ENCODE measurements at regions not wholly inside any gene's neighbourhood (a gene's known extent, or its start where the extent isn't known, plus 50 kb on each side); places are given as distances from the start of the nearest gene placed in this dataset.

DNA sequence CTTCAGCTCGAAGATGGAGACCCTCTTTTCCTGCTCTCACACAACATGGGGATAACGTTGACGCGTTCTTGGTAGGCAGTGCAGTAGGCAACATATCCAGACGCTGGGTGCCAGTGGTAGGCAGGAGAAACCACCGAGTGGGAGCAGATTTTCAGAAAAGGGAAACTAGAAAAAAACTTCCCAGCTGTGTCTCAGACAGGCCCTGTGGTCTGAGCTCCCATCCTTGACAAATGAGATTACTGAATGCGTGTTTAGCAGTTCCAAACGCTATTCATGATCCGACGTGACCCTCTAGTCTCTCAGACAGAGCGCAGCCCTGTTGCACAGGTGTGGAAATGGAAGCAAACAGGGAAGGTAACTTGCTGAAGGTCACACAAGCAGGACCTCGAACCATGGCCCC is 83.9 kb upstream of the DUSP22 start:
- no peak for DNase-seq (ENCODE audit: low read depth in 4 of 4, low spot score in 2 of 4)

DNA sequence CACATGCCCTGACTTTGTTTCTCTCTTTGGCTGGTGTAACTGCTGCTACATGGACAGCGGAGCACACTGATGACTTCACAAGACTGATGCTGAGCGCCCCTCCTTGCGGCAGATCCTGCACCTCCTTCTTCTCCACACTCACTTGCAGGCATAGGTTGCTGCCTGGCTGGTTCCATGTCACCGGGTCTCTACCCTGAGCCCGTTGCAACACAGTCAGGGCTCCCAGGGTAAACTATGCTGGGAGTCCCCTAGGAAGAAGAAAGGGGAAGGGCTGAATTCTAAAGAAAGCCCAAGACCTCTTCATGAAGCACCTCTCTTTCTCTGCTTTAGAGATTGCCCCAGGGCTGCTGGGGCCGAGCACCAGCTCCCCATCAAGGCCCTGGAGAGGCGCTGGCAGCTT is 83.3 kb upstream of the DUSP22 start:
- no peak for DNase-seq (ENCODE audit: low read depth in 4 of 4, low spot score in 2 of 4)

DNA sequence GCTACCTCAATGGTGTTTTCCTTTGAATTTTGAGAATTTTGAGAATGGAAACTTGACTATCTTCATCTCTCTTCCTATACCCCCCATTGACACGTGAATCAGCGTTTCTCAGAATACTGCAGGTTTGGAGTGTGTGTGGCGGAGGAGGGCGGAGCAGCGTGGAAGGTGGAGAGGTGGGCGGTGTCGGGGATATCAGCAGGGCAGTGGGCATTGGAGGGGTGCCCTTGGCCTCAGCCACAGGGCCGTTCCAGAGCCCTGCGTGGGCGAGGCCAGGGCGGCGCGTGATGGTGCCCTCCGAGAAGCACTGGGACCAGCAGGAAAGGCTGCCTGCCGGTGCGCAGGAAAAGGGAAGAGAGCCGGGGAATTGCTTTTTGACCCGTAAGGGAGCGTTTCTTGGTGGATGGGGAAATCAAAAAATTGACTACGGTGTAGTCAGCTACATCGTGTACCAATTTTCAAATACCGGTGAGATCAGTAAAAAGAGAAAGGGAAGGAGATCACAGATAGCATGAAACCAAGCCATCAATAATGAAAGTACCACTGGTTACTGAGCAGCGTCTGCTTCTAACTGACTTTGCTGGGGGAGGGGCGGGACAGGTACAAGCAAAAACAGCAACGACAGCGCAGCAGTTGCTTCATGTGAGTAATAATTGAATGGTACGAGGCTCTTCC is 82.7 kb upstream of the DUSP22 start:
- DNase-seq (ENCODE audit: low read depth in 4 of 4, low spot score in 2 of 4), result no peak

DNA sequence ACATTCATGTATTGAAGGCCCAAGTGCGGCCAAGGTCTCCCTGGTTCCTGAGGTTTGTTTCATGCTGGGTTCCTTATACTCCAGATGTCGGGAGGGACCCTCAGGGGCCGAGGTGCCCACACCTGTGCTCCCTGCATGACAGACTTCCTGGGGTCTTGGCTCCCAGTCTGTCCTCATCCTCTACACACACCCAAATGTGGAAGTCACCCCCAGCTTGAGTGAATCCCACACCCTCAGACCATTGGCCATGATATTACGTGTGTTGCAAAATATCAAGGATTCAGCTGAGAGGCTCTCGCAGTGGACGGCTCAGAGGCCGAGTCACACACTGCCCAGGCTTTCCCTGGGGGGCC is 82.2 kb upstream of the DUSP22 start:
- DNase-seq (ENCODE audit: low read depth in 4 of 4, low spot score in 2 of 4), result no peak

DNA sequence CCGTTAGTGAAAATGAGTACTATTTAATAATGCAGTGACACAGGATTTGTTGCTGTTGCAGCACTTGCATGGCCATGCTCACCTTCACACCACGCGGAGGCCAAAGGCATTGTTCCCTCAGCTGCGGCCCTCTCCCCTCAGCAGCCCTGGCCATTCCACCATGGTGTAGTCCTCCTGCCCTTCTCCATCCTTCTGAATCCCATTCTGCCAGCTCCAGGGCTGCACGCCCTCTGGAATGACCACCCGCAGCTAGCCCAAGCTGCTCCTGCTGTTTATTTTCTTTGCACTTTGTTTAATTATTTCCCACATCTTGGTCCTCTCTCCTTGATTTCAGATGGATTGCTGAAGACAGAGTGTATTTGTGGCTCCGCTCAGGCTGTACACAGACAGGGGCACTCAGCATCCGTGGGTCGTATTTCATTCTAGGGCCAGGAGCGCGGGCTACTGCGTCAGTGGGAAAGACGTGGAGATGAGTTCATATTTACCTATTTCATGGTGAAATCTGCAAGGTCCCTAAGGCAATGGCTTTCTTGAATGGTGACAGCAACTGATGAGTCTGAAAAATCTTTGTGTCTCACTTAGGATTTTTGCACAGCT is 81.4 kb upstream of the DUSP22 start:
- DNase-seq (ENCODE audit: low read depth in 4 of 4, low spot score in 2 of 4), result no peak

DNA sequence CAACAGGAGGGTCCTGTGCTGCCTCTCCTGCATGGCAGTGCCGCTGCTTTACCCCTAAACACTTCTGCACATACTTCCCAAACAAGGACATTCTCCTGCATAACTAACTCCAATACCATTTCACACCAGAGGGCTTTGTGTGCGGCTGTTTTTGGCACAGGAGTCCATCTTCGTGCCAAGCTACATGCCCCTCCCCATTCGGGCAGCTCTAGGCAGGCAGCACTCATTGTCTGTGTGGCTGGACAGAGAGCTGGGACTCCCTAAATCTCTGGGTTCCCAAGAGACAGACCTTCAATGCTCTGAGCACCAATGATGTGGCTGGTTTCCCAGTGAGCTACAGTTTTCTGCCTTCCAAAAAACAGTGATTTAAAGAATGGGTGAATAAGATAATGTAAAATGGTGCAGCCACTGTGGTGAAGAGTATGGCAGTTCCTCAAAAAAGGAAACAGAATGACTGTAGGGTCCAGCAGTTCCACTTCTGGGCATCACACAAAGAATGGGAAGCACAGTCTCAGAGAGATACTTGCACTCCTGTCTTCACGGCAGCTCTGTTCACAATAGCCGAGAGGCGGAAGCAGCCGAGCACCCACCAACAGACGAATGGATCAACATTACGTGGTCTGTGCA is 80.3 kb upstream of the DUSP22 start:
- no peak for DNase-seq (ENCODE audit: low read depth in 4 of 4, low spot score in 2 of 4)

DNA sequence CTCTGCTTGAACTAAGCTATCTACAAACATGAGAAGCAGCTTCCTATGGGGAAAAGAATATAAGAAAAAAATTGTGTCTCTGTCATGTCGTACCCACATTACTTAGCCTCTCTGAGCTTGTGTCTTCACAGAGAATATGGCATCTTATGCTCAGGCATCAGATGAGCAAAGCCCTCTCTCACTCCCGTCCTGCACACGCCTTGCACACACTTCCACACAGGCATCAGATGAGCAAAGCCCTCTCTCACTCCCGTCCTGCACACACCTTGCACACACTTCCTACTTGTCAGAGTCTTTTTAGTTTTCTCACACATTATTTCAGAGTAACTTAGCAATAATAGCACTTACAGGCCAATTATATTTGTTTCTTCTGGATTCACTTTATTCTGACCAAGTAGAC is 79.0 kb upstream of the DUSP22 start:
- no peak for DNase-seq (ENCODE audit: low read depth in 4 of 4, low spot score in 2 of 4)

DNA sequence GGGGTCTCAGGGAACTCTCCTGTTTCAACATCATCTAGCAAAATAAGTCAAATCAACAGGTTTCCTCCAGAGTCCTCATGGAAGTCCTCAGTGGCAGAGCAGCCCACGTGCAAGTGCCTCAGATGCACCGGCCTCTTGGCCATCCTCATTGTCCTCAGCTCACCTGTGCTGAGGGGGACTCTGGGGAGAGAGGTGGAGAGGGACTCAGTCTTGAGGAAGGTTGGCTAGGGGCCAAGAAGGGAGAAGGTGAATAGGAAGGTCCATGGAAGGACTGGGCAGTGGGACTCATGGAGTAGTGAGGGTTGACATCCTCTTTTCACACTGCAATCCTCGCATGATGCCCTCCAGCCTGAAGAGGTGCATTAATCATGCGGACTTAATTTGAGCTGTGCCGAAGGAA is 77.9 kb upstream of the DUSP22 start:
- DNase-seq (ENCODE audit: low read depth in 4 of 4, low spot score in 2 of 4), result no peak

DNA sequence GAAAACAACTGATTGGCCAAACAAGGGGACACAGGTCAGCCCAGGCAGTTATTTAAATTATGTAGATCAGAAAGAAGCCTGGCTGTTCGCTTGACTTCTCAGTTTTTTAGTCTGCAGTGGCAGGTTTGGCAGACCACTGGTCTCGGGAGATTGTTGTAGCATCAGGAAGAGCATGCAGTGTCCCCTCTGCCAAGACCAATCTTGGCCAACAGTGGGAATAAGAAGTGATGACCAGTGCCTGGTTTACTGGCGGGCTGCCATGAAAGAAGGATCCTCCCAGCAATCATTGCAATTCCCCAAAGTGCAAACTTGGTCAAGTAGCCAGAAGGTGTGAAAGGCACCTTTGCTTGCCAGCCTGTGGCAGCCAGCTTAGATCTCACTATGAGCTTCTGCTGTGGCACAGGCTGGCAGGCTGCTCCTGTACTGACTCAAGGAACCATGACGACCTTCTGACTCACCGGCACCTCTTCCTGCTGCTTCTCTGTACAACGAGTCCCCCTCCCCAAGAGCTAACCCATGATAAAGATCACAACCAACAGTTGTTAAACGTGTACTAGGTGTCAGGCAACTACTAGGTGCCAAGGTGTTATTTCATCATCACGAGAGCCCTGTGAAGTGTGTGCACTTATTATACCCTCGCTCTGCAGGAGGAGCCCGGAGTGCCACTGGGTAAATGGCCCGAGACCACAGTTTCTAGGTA is 76.8 kb upstream of the DUSP22 start:
- DNase-seq (ENCODE audit: low read depth in 4 of 4, low spot score in 2 of 4), result no peak

DNA sequence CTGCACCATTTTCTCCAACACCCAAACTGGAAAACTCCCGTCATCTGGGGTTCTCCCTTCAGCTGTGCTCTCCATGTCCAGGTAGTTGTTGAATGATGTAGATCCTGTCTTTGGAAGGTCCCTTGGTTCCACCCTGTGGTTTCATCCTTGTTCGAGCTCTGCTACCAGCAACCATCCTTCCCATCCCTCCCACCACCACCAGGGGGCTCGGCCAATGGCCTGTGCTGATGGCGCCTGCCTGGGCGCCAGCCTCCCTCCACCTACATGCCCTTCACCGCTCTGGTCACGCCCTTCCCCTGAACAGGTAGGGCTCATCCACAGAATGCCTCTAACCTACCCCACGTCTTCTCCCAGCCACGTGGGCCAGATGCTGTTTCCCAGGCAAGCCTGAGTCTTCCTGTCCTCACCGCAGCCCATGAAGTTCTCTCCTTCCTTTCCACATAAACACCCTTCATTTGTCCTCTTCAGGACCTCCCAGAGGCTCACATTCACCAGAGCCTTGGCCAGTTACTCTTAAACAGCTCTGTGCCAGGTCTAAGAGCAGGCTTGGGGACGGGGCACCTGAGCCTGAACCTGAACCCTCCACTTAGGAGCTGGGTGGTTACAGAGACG is 75.1 kb upstream of the DUSP22 start:
- DNase-seq (ENCODE audit: low read depth in 4 of 4, low spot score in 2 of 4), result no peak

DNA sequence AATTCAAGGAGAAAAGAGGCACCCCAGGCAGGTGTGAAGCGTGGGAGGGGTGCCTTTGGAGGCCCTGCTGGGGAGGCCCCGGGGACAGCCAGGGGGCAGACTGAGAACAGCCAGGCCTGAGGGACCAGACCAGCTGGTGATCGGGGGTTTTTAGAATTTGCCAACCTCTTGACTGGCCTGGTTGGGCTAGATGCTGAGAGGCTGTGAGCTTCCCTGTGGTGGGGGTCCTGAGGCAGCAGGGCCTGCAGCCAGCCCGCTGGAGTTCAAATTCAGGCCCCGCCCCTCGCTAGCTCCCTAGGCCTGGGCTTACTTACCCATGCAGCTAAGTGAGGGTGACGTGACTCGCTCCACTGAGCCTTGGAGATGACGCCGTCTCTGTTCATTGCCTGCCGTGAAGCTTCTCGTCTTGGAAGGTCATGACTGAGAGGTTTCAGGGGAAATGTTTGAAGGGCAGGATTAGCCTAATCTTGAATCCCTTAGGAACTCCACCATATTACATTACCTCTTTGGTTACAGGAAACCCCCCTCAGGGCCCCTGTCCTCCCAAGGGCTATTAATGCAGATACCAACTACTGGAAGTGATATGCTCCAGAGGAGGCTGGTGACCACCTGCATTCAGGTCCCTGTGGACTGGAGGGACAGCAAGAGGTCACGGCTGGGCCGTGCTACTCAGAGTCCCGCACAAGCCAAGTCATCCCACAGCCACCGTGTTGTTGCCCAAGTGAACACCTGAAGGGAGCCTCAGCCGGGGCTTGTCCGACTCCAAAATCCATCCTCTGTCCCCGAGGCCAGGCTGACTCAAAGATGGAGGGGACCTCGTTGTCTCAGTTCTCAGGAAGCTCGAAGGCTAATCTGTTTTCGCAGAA is 73.9 kb upstream of the DUSP22 start:
- DNase-seq (ENCODE audit: low read depth in 4 of 4, low spot score in 2 of 4), result no peak

DNA sequence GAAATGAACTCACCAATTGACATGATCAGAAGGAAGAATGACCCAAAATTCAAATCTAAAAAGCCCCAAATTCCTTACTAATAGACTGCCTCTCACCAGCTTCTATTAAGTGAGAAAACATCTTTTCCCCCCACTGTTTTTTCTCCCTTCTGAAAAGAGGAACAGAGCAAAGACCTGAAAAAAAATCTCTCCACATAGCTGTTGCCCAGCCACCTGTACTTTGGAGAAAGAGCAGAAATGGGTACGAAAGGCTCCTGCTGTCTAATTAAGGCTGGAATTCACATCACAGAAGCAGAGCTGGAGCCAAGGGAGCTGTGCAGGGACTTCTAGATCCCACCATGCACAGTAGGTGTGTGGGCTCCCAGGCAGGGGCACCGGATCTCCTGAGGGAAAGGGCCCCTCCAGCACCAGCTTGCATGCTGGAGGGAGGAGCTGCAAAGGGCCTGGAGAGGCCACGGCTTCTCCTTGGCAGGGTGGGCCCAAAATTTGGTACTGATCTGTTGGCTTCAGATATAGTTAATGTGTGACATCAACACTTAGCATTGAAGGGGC is 73.2 kb upstream of the DUSP22 start:
- DNase-seq (ENCODE audit: low read depth in 4 of 4, low spot score in 2 of 4), result no peak

DNA sequence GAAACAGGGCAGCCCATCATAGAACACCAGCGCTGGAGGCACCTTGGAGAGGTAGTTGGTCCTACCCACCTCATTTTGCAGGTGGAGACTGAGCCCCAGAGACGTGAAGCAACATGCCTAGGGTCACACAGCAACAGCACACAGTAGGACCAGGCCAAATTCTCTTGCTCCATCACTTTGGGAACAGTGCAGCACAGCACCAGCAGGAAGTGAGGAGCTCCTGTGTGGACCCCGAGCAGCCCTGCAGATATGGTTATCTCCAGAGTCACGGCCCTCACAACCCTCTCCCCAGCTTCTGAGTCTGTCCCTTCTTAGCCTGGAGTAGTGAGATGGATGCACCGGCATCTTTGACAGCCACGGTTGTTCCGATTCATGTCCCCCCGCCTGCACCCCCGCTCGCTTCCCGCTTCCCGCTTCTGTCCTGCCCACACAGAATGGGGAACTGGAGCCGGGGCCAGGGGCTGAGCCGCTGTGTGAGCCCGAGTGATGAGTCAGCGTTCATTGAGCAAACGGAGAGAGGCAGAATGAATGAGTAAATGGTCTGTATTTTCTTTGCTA is 72.6 kb upstream of the DUSP22 start:
- DNase-seq (ENCODE audit: low read depth in 4 of 4, low spot score in 2 of 4), result no peak

DNA sequence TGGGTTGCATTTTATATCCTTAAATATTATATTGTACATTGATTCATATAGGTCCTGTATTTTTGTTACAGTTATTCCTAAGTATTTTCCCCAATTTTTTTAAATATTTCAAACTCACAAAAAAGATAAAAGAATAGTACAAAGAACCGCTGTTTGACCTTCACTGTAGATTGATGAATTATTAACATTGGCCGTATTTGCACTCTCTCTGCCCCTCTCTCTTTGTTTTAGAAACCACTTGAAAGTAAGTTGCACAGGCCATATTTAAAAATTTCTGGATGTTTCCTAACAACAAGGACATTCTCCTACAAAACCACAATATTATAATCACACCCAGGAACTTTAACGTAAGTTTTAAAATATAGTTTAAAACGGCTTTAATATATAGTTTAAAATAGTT is 72.0 kb upstream of the DUSP22 start:
- no peak for DNase-seq (ENCODE audit: low read depth in 4 of 4, low spot score in 2 of 4)

DNA sequence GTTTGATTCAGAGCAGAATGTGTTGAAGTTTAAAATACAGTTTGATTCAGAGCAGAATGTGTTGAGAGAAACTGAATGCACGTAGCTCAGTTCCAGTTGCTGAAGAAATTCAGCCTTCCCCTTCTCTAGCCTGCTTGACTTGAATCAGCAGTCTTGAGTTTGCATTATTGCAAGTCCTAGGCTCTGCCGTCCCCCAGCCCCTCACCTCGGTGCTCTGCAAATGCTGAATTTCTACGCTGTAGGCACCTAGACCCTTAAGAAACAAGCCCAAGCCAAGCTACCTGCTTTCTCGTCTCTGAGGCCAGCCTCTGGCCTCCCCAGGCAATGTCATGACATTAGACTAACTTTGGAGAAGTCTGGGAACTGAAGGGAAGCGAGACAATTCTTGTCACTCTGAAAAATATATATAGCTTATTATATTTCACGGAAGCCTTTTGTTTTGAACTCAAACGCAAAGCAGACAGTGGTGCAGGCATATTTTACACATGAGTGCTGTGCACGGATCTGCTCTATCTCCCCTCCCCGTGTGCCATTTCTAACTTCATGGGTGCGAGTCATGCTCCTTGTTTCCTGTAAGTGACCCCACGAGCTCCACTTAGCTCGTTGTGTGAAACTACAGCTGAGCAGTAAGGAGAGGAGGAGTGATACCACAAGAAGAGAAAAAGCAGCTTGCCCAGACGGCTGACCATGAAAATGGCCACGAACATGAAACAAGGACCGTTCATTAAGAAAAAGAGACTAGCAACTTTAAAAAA is 71.4 kb upstream of the DUSP22 start:
- no peak for DNase-seq (ENCODE audit: low read depth in 4 of 4, low spot score in 2 of 4)

DNA sequence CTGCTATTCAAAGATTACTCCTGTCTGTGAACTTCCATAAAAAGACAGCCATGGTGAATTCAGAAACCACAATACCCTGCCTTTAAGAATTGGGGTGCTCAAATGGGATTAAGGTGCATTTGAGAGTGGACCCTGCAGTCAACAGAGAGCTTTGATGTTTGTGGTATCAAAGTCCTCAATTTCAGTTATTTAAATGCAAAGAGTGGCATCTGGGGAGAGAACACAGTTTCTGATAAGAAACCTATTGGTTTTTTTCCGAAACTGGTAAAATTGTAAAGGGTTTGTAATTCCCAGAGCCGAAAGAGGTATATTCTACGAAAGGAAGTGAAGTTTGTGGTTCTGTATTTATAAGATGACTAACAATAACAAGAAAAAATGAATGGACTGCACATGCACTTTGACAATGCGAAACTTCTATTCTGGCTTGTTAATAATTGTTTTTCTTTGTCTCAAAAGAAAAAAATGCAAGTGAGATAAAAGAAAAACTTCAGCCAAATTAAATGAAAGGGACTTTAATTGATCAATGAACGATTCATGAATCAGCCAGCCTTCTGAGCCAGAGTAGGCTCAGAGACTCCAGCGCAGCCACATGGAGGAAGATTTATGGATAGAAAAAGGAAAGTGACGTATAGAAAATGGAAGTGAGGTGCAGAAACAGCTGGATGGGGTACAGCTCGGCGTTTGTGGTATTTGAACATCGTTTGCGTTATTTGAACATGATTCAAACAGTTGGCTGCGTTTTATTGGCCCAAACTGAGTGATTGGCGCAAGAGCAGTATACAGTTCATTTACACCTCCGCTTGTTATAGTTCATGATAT is 70.5 kb upstream of the DUSP22 start:
- DNase-seq (ENCODE audit: low read depth in 4 of 4, low spot score in 2 of 4), result no peak

DNA sequence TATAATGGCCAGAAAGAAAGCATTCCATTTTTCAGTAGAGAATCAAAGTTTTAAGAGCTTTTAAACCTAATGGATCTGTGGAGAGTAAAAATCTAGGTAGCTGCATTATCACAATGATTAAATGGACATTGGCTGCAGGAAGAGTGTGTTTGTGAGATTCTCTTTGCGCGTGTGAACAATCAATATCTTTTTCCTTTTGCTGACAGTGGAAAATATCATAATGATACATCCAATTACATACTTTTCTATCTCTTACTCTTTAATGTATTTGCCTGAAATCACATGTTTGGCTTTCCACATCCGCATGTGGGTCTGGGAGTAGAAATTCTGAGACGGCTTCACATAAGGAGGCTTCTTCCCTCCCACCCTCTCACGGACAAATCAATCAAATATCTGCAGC is 69.8 kb upstream of the DUSP22 start:
- no peak for DNase-seq (ENCODE audit: low read depth in 4 of 4, low spot score in 2 of 4)

DNA sequence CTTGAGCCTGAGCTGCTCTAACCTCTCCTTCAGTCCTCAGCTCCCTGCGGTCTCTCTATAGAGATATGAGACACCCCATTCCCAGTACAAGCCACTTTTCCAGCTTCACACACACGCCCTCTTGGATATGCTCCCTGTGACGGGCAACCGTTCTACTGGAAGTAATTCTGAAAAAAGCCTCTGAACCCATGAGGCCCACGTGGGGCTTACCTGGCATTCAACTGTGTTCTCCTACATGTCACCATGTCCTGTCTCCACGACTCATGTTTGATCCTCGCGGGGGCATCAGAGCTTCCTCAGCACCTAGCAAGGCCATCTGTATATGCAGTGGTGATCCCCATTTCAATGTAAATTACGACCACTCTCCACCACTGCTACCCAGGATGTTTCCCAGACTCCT is 69.2 kb upstream of the DUSP22 start:
- no peak for DNase-seq (ENCODE audit: low read depth in 4 of 4, low spot score in 2 of 4)
